ENCODE measurements at regions not wholly inside any gene's neighbourhood (a gene's known extent, or its start where the extent isn't known, plus 50 kb on each side); places are given as distances from the start of the nearest gene placed in this dataset.

- TF ChIP-seq POLR2A (IDR thresholded peaks at IDR 0.05) (no peak), POLR2AphosphoS5 (IDR thresholded peaks at IDR 0.05) (no peak), CTCF (IDR thresholded peaks at IDR 0.05 in 8 of 11, conservative IDR thresholded peaks at IDR 0.05 in 3 of 11) (no peak)
- H3K27ac ChIP-seq, result no peak overlapping the region
- H3K4me1 ChIP-seq, result no peaks in the 10 kb centered on the region
- H3K9me3 ChIP-seq, result no peaks in the 10 kb centered on the region
- H3K4me3 ChIP-seq, result no peak overlapping the region
- no peak for DNase-seq
- intact Hi-C loops (cut with DNase I; ENCODE audit: low total_unique reads), result no loop called here
- no peaks in the 10 kb centered on the region for H3K36me3 ChIP-seq
- WGBS, 5 donors, result 0 to 3% (median 0%) methylated on average over 1 of the region's 1 CpG
- H3K27me3 ChIP-seq (replicated peaks in 1 of 7), result no peaks in the 10 kb centered on the region
These were observed 324.9 kb downstream of the NAF1 start for GRCh38 chr4:162841753-162842152.

DNA sequence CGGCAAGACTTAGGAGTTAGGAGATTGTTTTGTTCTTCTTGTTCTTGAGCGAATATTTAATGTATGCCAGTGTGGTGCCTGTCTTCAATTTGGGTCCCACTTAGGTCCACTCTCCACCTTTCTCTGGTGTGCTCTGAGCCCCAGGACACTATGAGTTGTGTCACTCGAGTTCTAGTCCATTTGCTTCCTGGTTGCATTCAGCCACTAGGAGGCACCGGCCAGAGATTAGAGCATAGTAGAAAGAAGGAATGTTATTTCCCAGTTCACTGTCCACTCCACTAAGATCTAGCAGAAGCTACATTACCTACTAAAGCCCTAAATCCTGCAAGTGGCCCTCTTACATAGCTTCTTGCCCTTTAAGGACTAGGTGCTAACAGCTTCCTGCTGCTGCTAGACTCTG lies 326.9 kb downstream of the NAF1 start:
- DNase-seq, result no peak
- no peaks in the 10 kb centered on the region for H3K27me3 ChIP-seq (replicated peaks in 1 of 7)
- H3K4me1 ChIP-seq, result no peaks in the 10 kb centered on the region
- H3K36me3 ChIP-seq, result no peaks in the 10 kb centered on the region
- WGBS, 5 donors, result 74 to 90% (median 84%) methylated on average over 4 of the region's 4 CpGs
- H3K4me3 ChIP-seq, result no peak overlapping the region
- intact Hi-C loops (cut with DNase I; ENCODE audit: low total_unique reads), result no loop called here
- H3K27ac ChIP-seq, result no peak overlapping the region
- TF ChIP-seq CTCF (IDR thresholded peaks at IDR 0.05 in 8 of 11, conservative IDR thresholded peaks at IDR 0.05 in 3 of 11), result no peak
- TF ChIP-seq POLR2AphosphoS5 (IDR thresholded peaks at IDR 0.05), result no peak
- TF ChIP-seq POLR2A (IDR thresholded peaks at IDR 0.05), result no peak
- peaks cover 0 to 6% (median 0%) of the 10 kb centered on the region in 8 donors for H3K9me3 ChIP-seq

DNA sequence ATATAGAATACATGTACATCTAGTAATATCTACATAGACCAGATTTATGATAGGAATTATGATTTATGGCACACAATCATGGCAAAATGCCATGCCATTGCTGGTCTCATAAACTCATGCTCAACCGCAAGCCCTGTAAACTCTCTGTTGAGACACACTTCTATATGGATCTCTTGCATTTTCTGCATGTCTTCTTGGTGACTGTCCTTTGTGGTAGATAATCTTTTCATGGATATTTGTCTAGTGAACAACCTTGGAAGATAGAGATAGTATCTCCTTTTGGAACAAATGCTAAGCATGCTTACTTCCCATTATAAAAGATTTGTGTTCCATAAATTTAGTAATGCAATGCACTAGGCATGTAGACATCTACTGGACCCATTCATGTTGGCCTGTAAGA lies 328.0 kb downstream of the NAF1 start:
- H3K27me3 ChIP-seq (replicated peaks in 1 of 7), result no peaks in the 10 kb centered on the region
- intact Hi-C loops (cut with DNase I; ENCODE audit: low total_unique reads), result no loop called here
- no peak for DNase-seq
- no peaks in the 10 kb centered on the region for H3K36me3 ChIP-seq
- TF ChIP-seq CTCF (IDR thresholded peaks at IDR 0.05 in 8 of 11, conservative IDR thresholded peaks at IDR 0.05 in 3 of 11), result no peak
- no peak for TF ChIP-seq POLR2AphosphoS5 (IDR thresholded peaks at IDR 0.05)
- TF ChIP-seq POLR2A (IDR thresholded peaks at IDR 0.05), result no peak
- no peaks in the 10 kb centered on the region for H3K4me1 ChIP-seq
- 93 to 100% (median 96%) methylated on average over 1 of the region's 1 CpG for WGBS, 5 donors
- H3K9me3 ChIP-seq, result peaks cover 0 to 6% (median 0%) of the 10 kb centered on the region in 8 donors
- H3K27ac ChIP-seq, result no peak overlapping the region
- H3K4me3 ChIP-seq, result no peak overlapping the region

DNA sequence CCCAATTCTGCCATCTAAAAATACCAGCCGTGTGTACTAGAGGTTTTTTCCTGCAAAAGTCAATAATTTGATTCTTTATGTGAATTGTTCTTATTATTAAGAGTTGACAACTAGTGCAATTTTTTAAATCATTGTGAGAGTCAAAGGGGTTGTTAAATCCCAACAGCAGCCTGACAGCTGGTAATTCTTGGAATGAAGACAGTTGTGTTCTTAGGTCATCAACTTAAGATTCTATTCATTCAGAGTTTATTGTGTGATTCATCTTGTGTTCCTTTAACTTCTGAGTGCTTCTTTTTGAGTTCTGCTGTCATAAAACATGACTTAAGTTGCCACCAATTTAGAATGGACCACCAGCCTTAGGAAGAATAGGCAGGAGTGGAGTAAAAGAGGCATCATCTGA lies 329.0 kb downstream of the NAF1 start:
- Histone ChIP-seq H3K9me3 (peaks cover 0 to 6% (median 0%) of the 10 kb centered on the region in 8 donors), H3K4me1 (no peaks in the 10 kb centered on the region), H3K36me3 (no peaks in the 10 kb centered on the region), H3K27ac (no peak overlapping the region), H3K4me3 (no peak overlapping the region), H3K27me3 (replicated peaks in 1 of 7) (no peaks in the 10 kb centered on the region)
- intact Hi-C loops (cut with DNase I; ENCODE audit: low total_unique reads), result no loop called here
- no peak for DNase-seq
- no peak for TF ChIP-seq POLR2AphosphoS5 (IDR thresholded peaks at IDR 0.05)
- no peak for TF ChIP-seq POLR2A (IDR thresholded peaks at IDR 0.05)
- no peak for TF ChIP-seq CTCF (IDR thresholded peaks at IDR 0.05 in 8 of 11, conservative IDR thresholded peaks at IDR 0.05 in 3 of 11)
- 63 to 71% (median 66%) methylated on average over 1 of the region's 1 CpG for WGBS, 5 donors

Data from spleen (tissue), 11 donors.